GM18868 (cell line): ENCODE measurements at regions not wholly inside any gene's neighbourhood (a gene's known extent, or its start where the extent isn't known, plus 50 kb on each side); places are given as distances from the start of the nearest gene placed in this dataset.

Source experiments
- ATAC-seq: cut with Tn5 transposase; IDR thresholded peaks from one replicate; pipeline ENCODE4 v1.9.1; 2021; ENCODE audit warnings: mild to moderate bottlenecking, moderate library complexity; ENCODE audit not compliant: unreplicated experiment

DNA sequence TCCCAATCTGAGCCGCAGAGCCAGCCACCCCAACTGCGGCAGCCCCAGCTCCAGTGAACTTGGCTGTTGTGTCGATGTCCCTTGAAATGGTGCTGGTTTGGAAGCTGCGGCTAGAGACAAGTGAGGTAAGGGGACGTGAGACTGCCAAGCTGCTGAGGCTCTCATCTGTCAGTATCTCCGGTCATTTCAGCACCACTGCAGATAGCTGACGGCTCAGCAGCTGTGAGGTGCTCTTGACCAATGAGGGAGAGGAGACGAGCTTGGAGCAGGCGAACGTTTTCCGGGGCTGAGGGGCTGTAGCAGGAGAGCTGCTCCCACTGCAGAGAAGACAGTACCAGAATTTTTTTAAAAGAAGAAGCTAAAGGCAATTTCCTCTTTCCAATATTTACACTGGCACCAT lies 175.5 kb upstream of the CASK start:
- no peak for ATAC-seq

DNA sequence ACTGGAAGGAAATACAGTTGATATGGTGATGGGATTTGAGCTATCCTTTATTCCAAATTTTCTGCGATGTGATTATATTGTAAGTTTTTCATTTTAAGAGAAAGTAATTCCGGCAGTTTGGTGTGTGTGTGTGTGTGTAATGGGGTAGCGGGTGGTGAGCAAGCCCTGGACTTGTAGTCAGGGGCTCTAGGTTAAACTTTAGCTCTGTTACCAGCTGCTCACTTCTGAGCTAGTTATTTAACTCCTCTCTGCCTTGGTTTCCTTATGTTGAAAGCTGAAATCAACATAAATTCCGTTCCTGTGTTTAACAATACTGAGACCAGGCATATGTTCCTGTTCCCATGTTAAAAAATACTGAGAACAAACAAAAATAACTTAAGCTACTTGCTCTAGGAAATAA lies 174.1 kb upstream of the CASK start:
- ATAC-seq, result no peak

DNA sequence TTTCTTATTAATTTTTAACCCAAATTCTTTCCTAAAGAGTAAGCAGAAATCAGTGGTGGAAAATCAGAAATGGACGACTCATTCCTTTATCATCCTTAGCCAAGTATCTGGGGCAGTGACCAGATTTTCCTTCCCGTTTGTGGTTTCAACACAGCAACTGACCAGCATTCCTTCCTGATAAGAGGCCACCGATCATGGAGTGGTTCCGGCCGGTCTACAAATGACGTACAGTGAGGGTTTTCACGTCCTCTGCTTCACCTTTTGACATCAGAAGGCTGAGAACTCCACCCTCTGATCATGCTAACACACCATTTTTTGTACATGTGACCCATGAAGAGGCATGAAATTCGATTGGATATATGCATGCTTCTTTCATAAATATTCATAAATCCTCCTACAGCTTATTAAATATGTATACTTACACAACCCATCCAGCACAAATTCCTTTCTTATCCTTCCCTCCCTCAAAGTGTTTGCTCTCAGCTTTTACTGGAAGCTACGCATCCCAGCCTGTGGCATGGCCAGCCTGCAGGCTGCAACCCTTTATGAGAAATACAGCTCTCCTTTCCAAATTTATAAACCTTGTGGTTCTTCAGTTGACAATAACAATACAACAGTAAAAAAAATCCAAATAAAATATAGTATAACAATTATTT lies 173.0 kb upstream of the CASK start:
- no peak for ATAC-seq

DNA sequence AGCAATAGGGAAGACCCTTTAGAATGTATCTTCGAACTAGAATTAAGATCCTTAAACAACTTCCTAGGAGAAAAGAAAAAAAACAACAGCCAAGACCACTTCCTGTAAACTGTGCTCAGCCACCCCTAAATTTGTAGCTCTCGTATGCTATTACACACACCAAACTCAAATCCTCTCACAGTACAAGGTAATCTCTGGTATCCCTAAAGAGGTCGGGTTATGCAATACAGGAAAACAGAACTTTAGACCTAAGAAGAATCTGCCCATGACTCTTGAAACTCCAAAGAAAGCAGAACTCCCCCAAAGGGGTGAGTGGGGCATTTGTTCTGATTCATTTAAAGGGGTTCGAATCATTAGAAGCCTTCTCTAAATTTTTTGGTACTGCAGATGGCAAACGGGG lies 170.9 kb upstream of the CASK start:
- no peak for ATAC-seq

DNA sequence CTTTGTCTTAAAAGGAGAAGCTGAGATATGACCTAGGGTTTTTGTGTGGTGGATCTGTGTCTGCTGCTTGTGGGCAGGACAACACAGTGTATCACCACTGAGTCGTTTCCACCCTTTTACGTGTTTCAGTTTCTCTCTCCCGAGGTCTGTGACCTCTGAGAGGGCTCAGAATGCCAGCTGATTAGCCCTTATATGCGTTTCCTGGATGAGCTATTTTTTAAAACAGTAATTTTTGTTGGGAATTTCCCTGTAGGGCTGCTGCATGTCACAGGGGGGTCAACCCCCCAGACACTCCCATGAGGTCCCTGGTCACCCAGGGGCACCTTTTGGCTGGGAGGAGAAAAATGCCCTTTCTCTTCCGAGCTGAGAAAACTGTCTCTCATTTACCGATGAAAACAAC lies 170.4 kb upstream of the CASK start:
- no peak for ATAC-seq

DNA sequence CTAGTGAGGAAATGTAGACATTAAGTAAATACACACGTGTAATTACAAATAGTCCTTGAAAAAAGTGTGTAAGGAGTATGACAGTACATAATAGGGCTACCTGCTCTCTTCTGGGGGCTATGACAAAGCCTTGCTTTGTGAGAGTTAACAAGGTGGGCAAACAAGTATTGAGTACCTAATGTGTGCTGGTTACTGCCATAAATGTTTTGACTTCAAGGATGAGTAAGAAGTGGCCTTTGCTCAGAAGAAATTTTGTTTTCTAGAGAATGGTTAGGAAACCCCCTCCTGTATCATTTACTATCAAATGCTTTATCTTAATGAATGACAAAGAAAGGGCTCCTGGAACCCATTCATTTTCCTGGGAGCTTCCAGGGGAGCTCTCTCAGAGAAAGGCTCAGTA lies 167.0 kb upstream of the CASK start:
- ATAC-seq, result peak; percentile 64

DNA sequence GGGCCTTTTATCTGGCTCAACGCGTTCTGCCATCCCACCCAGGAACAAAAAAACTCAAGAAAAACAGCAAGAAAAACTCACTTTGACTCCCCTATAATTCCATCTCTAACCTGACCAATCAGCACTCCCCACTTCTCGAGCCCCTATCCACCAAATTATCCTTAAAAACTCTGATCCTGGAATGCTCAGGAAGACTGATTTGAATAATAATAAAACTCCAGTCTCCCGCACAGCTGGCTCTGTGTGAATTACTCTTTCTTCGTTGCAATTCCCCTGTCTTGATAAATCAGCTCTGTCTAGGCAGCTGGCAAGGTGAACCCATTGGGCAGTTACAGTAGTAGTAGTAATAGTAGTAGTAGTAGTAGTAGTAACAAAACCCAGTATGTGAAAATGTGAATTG lies 165.7 kb upstream of the CASK start:
- ATAC-seq, result no peak

DNA sequence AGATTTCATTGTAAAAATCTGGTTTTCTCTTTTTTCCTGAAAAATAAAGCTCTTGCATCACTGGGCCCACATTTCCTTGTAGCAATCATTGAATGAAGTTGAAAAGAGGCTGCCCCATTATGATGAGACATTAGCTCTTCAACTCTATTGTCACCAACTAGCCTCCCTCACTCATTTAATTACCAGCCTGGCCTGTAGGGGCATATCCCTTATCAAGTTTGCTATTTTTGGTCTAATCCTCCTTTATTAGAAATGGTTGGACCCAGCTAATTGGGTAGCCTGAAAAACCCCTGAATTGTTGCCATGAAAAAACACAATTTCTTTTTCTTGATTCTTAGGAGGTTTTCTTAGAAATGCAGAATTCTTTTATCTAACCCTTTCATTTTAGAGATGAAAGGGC lies 164.6 kb upstream of the CASK start:
- ATAC-seq, result no peak

DNA sequence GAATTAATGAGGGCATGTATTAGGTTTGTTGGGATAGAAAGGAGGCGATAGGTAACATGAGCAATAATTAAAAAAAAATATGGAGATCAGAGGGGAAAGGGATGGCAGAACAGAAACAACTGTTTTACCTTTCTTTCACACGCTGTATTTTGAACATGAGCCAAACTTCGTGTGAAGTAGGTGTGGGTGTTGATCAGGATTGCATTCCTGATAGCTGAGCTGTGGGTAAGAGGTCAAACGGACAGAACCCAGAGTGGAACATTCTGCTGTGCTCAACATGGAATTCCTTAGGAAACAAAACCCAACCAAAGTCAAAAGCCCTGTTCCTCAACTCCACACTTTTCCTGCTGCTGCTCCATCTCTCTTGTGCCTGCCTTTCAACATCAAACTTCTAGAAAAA lies 162.5 kb upstream of the CASK start:
- ATAC-seq, result no peak

DNA sequence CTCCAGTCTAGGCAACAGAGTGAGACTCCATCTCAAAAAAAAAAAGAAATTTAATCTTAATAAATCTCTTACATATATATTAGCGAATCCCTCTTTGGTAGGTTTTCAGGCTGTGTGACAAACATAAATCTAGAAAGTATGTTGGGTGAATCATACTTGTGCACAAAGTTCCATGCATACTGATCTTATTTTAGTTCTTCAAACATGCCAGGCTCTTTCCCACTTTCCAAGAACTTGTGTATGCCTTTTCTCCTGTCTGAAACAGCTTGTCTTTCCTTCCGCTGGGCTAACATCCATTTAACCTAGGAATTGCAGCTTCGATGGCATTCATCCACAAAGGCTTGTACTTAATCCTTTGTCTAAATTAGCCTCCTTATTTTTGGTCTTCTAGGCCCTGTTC lies 156.6 kb upstream of the CASK start:
- no peak for ATAC-seq

DNA sequence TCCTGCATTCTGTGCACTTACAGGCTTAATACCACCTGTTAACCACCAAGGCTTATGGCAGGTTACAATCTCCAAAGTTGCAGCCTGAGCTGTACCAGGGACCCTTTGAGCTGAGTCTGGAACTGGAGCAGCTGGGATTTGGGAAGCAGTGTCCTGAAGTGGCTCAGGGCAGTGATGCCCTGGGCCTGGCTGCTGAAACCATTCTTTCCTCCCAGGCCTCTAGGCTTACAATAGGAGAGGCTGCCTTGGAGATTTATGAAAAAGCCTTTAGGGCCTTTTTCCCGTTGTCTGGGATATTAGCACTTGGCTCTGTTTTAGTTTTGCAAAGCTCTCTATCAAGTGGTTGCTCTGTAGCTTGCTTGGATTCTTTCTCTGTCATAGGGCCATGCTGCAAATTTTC lies 154.3 kb upstream of the CASK start:
- ATAC-seq, result no peak

DNA sequence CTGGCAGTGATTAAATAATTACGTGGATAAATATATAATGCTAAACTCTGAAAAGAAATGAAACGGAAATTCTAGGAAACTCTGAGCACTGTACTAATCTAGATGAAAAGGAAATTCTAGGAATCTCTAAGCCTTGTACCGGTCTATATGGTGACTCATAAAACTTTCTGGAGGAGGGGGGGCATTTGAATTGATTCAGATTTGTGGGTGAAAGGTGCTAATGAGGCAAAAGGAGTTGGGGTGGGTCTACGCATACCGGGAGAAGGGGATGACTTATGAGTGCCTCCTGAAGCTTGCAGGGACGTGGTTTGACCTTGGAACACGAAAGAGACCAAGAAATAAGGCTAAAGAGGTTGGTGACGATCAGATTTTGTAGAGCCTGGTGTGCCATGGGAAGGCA lies 151.7 kb upstream of the CASK start:
- no peak for ATAC-seq

DNA sequence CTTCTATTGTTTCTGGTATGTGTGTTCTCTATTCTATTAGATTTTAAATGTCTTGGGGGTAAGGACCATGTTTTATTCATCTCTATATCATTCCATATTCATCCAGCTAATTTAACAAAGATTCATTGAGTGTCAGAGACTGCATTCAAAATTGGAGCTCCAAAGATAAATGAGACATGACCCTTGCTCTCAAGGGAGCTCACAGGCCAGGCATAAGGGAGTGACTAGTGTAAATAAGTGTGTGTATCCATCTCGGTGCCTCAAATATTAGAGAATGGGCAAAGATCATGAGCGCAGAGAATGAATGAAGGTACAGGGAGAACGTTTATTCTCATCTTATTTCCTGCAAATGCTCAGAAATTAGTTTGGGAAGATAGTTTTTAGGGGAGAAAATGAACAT lies 150.1 kb upstream of the CASK start:
- no peak for ATAC-seq

DNA sequence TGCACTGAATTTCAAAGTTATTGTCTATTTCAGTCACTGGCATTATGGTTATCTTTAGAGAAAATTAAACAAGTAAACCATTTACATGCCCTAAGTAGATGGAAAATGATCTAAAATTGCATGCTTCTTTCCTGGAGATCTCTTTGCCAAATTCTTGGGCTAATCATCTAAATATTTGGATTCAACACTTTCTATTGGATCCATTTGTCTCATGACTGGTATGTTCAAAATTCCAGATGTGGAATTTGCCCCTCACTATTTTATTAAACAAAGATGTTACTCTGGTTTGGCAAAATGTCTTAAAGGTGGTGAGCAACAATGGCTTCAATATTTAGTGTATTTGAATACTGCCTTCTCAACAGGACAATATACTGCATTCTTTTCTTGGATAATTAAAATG lies 147.5 kb upstream of the CASK start:
- no peak for ATAC-seq

DNA sequence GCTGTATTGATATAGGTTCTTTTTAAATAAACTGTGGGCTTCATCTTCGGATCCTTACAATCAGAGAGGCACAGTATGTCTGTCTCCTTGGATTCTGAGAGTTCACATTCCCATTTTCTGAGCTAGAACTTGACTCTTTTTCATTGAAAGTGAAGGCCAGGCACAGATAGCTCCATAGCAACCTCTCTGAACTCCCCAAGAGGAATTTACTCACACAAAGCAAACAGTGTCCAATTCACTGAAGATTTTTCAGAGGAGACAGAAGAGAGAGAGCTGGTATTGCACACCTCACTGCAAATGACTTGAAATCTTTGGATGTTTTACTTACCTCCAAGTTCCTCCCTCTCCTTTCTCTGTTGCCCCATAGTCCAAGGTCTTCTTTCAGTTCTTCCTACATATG lies 130.9 kb upstream of the CASK start:
- ATAC-seq, result no peak

DNA sequence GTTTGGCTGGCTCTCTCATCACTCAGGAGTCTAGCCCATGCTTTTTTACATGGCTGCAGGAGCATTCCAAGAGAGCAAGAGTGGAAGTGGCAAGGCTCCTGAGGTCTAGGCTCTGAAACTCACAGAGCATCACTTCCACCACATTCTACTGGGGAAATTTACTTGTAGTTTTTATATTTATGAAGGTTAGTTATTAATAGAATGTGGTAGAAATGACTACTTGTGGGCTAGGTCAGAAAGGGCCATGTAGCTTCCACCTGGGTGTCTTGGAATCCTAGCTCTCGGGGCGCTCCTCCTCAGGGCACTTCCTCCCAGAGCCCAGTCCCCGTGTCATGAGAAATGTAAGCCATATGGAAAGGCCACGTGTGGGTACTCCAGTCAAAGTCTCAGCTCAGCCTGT lies 127.0 kb upstream of the CASK start:
- ATAC-seq, result no peak

DNA sequence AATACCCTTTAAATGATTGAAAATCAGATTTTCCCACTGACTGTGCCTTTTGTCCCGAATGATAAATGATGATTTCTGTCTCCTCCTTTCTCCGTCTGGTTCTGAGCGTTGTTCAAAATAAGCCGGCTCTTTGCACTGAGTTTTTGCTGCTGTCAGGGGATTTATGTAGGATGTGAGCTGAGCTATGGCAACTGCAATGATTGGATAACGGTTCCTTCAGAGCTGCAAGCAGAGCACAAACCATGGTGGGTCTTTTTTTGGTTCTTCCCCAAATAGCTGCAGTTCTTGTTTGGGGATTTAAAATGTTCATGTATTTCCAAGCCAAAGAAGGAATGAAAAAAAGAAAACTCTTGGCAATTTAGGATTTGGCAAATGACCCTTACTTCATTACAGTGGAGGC lies 124.5 kb upstream of the CASK start:
- no peak for ATAC-seq

DNA sequence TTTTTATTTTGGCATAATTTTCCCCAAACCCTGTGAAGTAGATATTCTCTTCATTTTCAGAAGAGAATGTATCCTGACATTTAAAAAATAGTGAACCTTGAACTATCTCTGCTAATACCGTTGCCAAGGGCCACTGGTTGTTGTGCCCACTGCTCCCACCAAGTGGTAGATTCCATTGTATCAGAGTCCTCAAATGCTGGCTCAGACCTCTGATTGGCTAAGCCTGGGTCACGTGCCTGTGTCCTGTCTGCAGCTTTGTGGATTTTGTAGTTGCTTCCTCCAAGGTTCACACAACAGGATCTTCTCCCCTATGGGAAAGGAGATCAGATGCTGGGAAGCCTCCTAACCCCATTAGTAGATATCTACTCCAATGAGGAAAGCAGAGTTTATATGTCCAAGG lies 104.8 kb upstream of the CASK start:
- no peak for ATAC-seq

DNA sequence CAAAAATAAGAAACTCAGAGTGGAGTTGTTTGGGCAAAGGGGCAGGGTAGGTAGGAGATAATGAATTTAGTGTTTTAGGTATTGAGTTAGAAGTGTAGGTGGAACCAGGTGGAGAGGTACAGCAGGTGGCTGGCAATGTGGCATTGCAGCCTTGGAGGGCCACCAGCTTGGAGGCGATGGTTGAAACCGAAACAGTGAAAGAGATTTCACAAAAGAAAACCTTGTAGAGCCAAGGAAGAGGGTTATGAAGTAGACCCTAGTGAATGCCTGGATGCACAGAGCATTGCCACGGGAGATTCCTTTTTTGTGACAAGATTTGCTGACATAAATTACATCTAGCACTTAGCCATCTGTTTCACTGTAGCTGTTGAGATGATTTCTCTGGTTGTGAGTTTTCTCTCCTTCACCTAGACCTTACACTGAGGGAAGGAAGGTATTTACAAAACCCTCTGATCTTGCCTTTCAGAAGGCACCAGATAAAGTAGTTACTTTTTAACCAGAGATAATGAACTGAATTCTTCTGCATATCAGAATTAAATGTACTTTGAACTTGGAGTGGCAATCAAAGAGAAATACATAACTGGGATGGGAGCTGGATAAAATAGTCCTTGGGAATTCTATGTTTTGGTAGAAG lies 104.1 kb upstream of the CASK start:
- no peak for ATAC-seq

DNA sequence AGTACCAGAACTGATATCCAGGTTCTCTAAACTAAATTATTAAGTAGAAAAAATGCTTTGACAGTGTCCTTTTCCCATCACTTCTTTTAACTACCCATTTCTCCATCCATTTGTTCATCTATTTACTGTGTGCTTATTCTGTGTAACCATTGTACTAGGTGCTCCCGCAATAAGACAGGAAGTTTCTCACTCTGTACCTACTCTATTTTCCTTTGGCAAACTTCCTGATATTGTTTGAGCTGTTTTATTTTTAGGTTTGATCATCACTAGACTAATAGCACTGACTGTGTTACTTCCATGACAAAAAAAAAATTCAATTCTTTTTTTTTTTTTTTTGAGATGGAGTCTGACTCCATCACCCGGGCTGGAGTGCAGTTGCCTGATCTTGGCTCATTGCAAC lies 102.5 kb upstream of the CASK start:
- ATAC-seq, result no peak

DNA sequence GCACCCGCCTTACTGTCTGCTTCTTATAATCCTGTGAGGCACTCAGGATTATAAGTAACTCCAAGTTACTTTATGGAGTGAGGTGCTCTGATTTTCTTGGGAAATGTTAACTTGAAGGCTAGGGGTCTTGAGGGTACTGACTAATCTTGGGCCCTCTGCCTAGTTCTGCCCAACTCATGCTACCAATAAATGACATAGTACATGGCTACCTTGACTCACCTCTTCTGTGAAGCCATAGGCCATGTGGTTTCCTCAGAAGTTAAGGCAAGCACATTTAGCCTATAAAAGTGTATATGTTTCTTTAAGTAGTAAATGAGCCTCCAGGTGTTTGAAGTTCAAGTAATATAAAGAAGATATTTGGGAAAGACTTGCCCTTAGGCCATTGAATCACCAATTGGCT lies 99.8 kb upstream of the CASK start:
- ATAC-seq, result no peak

DNA sequence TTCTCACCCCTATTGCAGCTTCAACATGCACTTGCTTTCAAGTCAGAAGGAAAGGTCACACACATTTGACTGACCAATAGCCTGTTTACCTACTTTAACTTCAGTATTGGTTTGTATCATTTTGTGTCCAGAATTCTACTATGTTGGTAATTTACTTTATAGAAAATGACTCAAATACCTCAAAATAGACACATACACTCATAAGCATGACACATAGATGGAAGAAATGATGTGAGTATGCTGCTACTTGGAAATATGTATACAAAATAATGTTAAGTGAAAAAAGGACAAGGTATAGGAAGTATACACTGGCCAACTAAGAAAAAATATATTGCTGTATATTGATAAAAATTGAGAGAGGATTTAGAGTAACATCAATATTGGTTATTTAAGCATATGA lies 98.8 kb upstream of the CASK start:
- no peak for ATAC-seq

DNA sequence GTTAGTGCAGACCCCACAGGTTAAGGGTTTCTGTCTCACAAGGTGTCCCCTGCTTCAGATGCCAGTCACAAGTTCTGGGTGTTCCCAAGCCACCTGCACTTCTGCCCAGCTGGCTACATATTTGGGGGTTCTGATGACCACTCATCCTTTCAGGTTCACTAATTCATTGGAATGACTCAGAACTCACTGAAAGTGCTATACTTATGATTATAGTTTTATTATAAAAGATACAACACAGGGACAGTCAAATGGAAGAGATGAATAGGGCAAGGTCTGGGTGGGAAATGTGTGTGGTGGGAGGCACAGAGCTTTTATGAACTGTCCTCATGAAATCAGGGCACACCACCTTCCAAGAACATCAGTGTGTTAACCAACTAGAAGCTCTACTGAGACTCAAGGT lies 97.7 kb upstream of the CASK start:
- no peak for ATAC-seq
